GM18858 (cell line): ENCODE measurements at regions not wholly inside any gene's neighbourhood (a gene's known extent, or its start where the extent isn't known, plus 50 kb on each side); places are given as distances from the start of the nearest gene placed in this dataset.

Experiments
- ATAC-seq: cut with Tn5 transposase; IDR thresholded peaks from one replicate; pipeline ENCODE4 v1.9.1; 2021; ENCODE audit not compliant: unreplicated experiment

GRCh38 chr12:19855851-19856250 lies 416.6 kb downstream of the AEBP2 start:
- ATAC-seq = no peak

GRCh38 chr12:19856389-19856788 lies 417.1 kb downstream of the AEBP2 start:
- no peak for ATAC-seq

GRCh38 chr12:19857204-19857603 lies 417.9 kb downstream of the AEBP2 start:
- ATAC-seq = no peak

- no peak for ATAC-seq
Observed at GRCh38 chr12:19867151-19867550, 427.9 kb downstream of the AEBP2 start.

- no peak for ATAC-seq
Observed at GRCh38 chr12:19867970-19868369, 428.7 kb downstream of the AEBP2 start.

GRCh38 chr12:19869413-19869812 lies 430.1 kb downstream of the AEBP2 start:
- no peak for ATAC-seq

- no peak for ATAC-seq
Observed at GRCh38 chr12:19872621-19873540, 433.6 kb downstream of the AEBP2 start.

GRCh38 chr12:19880076-19880475 lies 440.8 kb downstream of the AEBP2 start:
- no peak for ATAC-seq

GRCh38 chr12:19880721-19881120 lies 441.4 kb downstream of the AEBP2 start:
- no peak for ATAC-seq

- no peak for ATAC-seq
Observed at GRCh38 chr12:19882346-19882745, 443.1 kb downstream of the AEBP2 start.

- ATAC-seq = no peak
Observed at GRCh38 chr12:19884021-19884492, 444.8 kb downstream of the AEBP2 start.

GRCh38 chr12:19885093-19885812 lies 446.0 kb downstream of the AEBP2 start:
- ATAC-seq = no peak

- no peak for ATAC-seq
Observed at GRCh38 chr12:19886065-19886464, 446.8 kb downstream of the AEBP2 start.

GRCh38 chr12:19886639-19887064 lies 447.4 kb downstream of the AEBP2 start:
- no peak for ATAC-seq

GRCh38 chr12:19890024-19890423 lies 450.7 kb downstream of the AEBP2 start:
- ATAC-seq = no peak

GRCh38 chr12:19891936-19892591 lies 452.8 kb downstream of the AEBP2 start:
- ATAC-seq = no peak

- ATAC-seq = no peak
Observed at GRCh38 chr12:19893514-19893913, 454.2 kb downstream of the AEBP2 start.

GRCh38 chr12:19894050-19894449 lies 454.8 kb downstream of the AEBP2 start:
- no peak for ATAC-seq

GRCh38 chr12:19894803-19895202 lies 455.5 kb downstream of the AEBP2 start:
- ATAC-seq = peak; percentile 83

GRCh38 chr12:19895246-19896020 lies 456.1 kb downstream of the AEBP2 start:
- no peak for ATAC-seq

GRCh38 chr12:19896041-19896440 lies 456.7 kb downstream of the AEBP2 start:
- no peak for ATAC-seq
